PC-9 (cell line): ENCODE measurements at regions not wholly inside any gene's neighbourhood (a gene's known extent, or its start where the extent isn't known, plus 50 kb on each side); places are given as distances from the start of the nearest gene placed in this dataset.

ENCODE experiments used
- BruUV-seq: library from RNA; stranded (reverse); fragments of 400-500 nt; replicated peaks from 2 replicates; lab custom pipeline; 2021; lab: Mats Ljungman, UMichigan
- CTCF ChIA-PET: fragments of 300-600 bp; sonication (Branson Sonifier 250); formaldehyde crosslinking; loops from one replicate; lab custom pipeline; 2022; ENCODE audit warnings: antibody characterized with exemption; lab: Charles Lee
- POLR2A ChIA-PET: fragments of 300-600 bp; sonication (Branson Sonifier 250); formaldehyde crosslinking; loops from one replicate; lab custom pipeline; 2022; ENCODE audit warnings: antibody characterized with exemption; ENCODE audit not compliant: unreplicated experiment; lab: Charles Lee
- DNase-seq, 2 experiments: peaks; one replicate each; pipeline versions ENCODE4 v3.0.0 to v3.0.0-alpha.2; 2015 to 2022; ENCODE audit warnings: mixed read lengths in 1 of 2
- H2AFZ ChIP-seq: fragments of 200-600 bp; sonication (generic); 2 replicates; pipeline ENCODE4 v1.8.1; 2017; ENCODE audit warnings: antibody characterized with exemption
- H3F3A ChIP-seq: fragments of 200-600 bp; sonication (generic); 2 replicates; pipeline ENCODE4 v1.8.1; 2017; ENCODE audit warnings: antibody characterized with exemption, mild to moderate bottlenecking, low read depth; ENCODE audit not compliant: insufficient read depth
- H3K27ac ChIP-seq: fragments of 200-600 bp; sonication (generic); 2 replicates; pipeline ENCODE4 v1.6.1; 2016; ENCODE audit warnings: mixed run types
- H3K27me3 ChIP-seq: fragments of 200-600 bp; sonication (generic); 2 replicates; pipeline ENCODE4 v1.6.1; 2016; ENCODE audit warnings: low read depth, mixed run types; ENCODE audit not compliant: insufficient read depth
- H3K36me3 ChIP-seq: fragments of 200-600 bp; sonication (generic); 2 replicates; pipeline ENCODE4 v1.6.1; 2016; ENCODE audit warnings: low read depth, mixed run types
- H3K4me1 ChIP-seq: fragments of 200-600 bp; sonication (generic); replicated peaks from 2 replicates; pipeline ENCODE4 v1.6.1; 2016; ENCODE audit warnings: mixed run types; ENCODE audit not compliant: insufficient read depth
- H3K4me2 ChIP-seq: fragments of 200-600 bp; sonication (generic); 2 replicates; pipeline ENCODE4 v1.6.1; 2017; ENCODE audit warnings: mixed run types
- H3K4me3 ChIP-seq: fragments of 200-600 bp; sonication (generic); 2 replicates; pipeline ENCODE4 v1.6.1; 2016; ENCODE audit warnings: mixed run types
- H3K79me2 ChIP-seq: fragments of 200-600 bp; sonication (generic); 2 replicates; pipeline ENCODE4 v1.6.1; 2017; ENCODE audit warnings: low read depth, mixed run types
- H3K9me2 ChIP-seq: fragments of 200-600 bp; sonication (generic); 2 replicates; pipeline ENCODE4 v1.8.1; 2017; ENCODE audit warnings: mild to moderate bottlenecking; ENCODE audit not compliant: insufficient read depth
- H3K9me3 ChIP-seq: fragments of 200-600 bp; sonication (generic); 2 replicates; pipeline ENCODE4 v1.8.1; 2016; ENCODE audit warnings: low read depth; ENCODE audit not compliant: insufficient read depth
- H4K20me1 ChIP-seq: fragments of 200-600 bp; sonication (generic); 2 replicates; pipeline ENCODE4 v1.8.1; 2017; ENCODE audit not compliant: insufficient read depth
- EZH2 ChIP-seq: fragments of 200-600 bp; sonication (generic); IDR thresholded peaks from 2 replicates; pipeline ENCODE4 v1.8.0; 2017; ENCODE audit warnings: antibody characterized with exemption, low read depth
- intact Hi-C: fragments of 100-400 bp; cut with micrococcal nuclease; formaldehyde crosslinking; loops from one replicate; pipeline ENCODE4 v1.10.0; 2022; ENCODE audit not compliant: unreplicated experiment
- TF ChIP-seq, protein P1 (sequence below): fragments of 200-600 bp; sonication (generic); conservative IDR thresholded peaks from 2 replicates; pipeline ENCODE4 v1.6.1; 2017; ENCODE audit warnings: mixed run types, antibody characterized with exemption, mild to moderate bottlenecking, moderate library complexity

DNA sequence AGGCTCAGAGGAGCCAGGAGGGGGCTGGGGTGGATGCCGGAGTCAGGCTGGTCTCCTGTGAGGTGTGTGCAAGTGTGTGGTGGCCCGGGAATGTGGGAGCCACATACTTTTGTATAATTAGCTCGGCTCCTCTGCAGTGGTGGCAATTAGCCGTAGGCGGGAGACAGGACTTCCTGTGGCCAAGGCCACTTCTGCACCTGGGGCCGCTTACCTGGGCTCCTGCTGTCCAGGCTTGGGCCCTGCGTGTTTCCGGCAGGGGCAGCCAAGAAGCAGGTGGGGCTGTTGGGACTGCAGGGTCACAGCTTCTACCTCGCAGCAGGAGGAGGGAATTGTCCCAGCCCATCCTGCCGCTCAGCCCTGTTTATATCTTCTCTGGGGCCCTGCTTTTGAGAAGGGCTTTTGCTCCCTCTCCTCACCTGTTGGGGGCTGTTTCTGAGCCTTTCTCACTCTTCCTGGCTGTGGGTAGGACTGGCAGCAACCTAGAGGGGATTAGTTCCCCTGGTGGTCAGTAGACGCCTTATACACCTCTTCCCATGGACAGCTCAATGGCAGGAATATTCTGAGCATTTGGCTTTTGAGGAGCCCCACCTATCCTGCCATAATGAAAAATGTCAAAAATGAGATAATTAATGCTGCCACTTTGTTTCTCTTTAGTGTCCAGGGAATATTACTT, 145.4 kb upstream of the PITX1 start:
- peaks cover 8% of the 10 kb centered on the region; the same call in 1 of the 2 replicates for H3F3A ChIP-seq
- H3K27ac ChIP-seq, result peak overlapping the region; percentile 19; the same call in 1 of the 2 replicates
- peak in 1 of 2 experiments; percentile 74 for DNase-seq
- no peaks in the 10 kb centered on the region for H3K9me2 ChIP-seq
- H3K27me3 ChIP-seq, result no peaks in the 10 kb centered on the region
- ChIA-PET POLR2A (no interaction called here), CTCF (interaction anchor here (0.6 kb wide), 1 partner anchor 153 kb away, joined by 15 read pairs; no protein-coding TSS in a partner anchor)
- TF ChIP-seq, protein P1, sequence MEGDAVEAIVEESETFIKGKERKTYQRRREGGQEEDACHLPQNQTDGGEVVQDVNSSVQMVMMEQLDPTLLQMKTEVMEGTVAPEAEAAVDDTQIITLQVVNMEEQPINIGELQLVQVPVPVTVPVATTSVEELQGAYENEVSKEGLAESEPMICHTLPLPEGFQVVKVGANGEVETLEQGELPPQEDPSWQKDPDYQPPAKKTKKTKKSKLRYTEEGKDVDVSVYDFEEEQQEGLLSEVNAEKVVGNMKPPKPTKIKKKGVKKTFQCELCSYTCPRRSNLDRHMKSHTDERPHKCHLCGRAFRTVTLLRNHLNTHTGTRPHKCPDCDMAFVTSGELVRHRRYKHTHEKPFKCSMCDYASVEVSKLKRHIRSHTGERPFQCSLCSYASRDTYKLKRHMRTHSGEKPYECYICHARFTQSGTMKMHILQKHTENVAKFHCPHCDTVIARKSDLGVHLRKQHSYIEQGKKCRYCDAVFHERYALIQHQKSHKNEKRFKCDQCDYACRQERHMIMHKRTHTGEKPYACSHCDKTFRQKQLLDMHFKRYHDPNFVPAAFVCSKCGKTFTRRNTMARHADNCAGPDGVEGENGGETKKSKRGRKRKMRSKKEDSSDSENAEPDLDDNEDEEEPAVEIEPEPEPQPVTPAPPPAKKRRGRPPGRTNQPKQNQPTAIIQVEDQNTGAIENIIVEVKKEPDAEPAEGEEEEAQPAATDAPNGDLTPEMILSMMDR, result no peak
- TF ChIP-seq EZH2, result no peak
- no peaks in the 10 kb centered on the region for H3K9me3 ChIP-seq
- no peak overlapping the region for H2AFZ ChIP-seq
- H3K79me2 ChIP-seq, result no peaks in the 10 kb centered on the region
- no peaks in the 10 kb centered on the region for H3K36me3 ChIP-seq
- H3K4me2 ChIP-seq, result peak overlapping the region; percentile 6; the same call in 1 of the 2 replicates
- peaks cover 9% of the 10 kb centered on the region; the same call in 1 of the 2 replicates for H3K4me1 ChIP-seq
- no peak overlapping the region for H3K4me3 ChIP-seq
- no TSS peak for BruUV-seq
- intact Hi-C loops, result no loop called here
- H4K20me1 ChIP-seq, result no peaks in the 10 kb centered on the region

DNA sequence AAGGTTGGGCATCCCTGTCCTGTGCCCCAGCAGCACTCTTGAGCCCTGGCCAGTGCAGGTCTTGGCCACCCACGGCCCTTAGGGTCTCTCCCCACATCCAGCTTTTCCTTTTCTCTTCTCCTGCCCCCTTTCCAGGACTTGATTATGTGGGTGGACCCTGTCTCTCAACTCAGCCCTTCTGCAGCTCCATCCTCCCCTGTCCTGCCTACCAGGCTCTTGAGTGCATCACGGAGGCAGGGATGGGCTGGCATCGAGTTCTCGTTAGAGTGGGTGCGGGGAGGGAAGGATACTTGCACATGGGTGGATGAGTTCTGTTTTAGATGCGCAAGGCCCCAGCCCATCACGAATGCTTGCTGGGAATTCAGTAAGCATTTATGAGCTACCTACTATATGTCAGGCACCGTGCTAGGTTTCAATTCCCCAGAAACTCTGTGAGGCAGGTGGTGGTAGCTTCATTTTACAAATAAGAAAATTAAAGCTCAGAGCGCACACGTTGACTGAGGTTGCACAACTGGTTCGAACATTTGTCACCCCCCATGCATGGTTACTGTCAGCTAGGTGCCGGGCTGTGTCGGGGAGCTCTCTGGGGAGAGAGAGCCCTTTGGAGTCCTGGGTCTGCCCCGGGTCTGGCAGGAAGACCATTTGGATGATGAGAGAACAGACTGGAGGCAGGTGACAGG, 144.6 kb upstream of the PITX1 start:
- Histone ChIP-seq H3K4me1 (peaks cover 9% of the 10 kb centered on the region; the same call in 1 of the 2 replicates), H3K4me2 (peak overlapping the region; percentile 6; the same call in 1 of the 2 replicates), H3K4me3 (no peak overlapping the region), H3K9me2 (no peaks in the 10 kb centered on the region), H3F3A (peaks cover 8% of the 10 kb centered on the region; the same call in 1 of the 2 replicates), H4K20me1 (no peaks in the 10 kb centered on the region), H3K36me3 (no peaks in the 10 kb centered on the region), H3K9me3 (no peaks in the 10 kb centered on the region), H3K79me2 (no peaks in the 10 kb centered on the region), H3K27me3 (no peaks in the 10 kb centered on the region), H3K27ac (no peak overlapping the region), H2AFZ (no peak overlapping the region)
- BruUV-seq, result no TSS peak
- no peak for DNase-seq
- TF ChIP-seq EZH2, result no peak
- TF ChIP-seq, protein P1, result no peak
- ChIA-PET POLR2A (no interaction called here), CTCF (interaction anchor here (0.6 kb wide), 1 partner anchor 152 kb away, joined by 15 read pairs; no protein-coding TSS in a partner anchor)
- intact Hi-C loops, result no loop called here

DNA sequence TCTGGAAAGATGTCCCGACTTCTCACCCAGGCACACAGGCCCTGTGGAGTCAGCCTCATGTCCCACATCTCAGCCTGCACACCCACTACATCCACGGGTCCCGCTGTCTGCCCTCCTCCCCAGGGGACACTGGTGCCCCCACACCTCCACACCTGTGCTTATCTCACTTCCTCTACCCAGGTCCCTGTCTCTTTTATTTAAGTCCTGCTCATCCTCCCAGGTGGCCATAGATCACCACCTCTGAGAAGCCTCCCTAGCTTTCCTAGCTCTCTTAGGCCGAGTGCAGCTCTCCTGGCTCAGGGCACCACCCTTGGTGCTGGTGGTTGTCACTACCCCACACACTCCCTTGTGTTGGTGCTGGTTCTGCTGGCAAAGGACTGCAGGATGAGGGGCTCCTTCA, 143.6 kb upstream of the PITX1 start:
- no peak overlapping the region for H3K4me3 ChIP-seq
- H3K4me2 ChIP-seq, result no peak overlapping the region
- H4K20me1 ChIP-seq, result no peaks in the 10 kb centered on the region
- no peak overlapping the region for H3K27ac ChIP-seq
- no peaks in the 10 kb centered on the region for H3K9me3 ChIP-seq
- DNase-seq, result no peak
- H3K27me3 ChIP-seq, result no peaks in the 10 kb centered on the region
- no TSS peak for BruUV-seq
- POLR2A ChIA-PET, result no interaction called here
- no peaks in the 10 kb centered on the region for H3K79me2 ChIP-seq
- TF ChIP-seq, protein P1, result no peak
- no peak for TF ChIP-seq EZH2
- peaks cover 8% of the 10 kb centered on the region; the same call in 1 of the 2 replicates for H3F3A ChIP-seq
- peaks cover 9% of the 10 kb centered on the region; the same call in 1 of the 2 replicates for H3K4me1 ChIP-seq
- CTCF ChIA-PET, result no interaction called here
- intact Hi-C loops, result no loop called here
- H2AFZ ChIP-seq, result no peak overlapping the region
- H3K36me3 ChIP-seq, result no peaks in the 10 kb centered on the region
- H3K9me2 ChIP-seq, result no peaks in the 10 kb centered on the region
